Caco-2 (cell line): ENCODE measurements at regions not wholly inside any gene's neighbourhood (a gene's known extent, or its start where the extent isn't known, plus 50 kb on each side); places are given as distances from the start of the nearest gene placed in this dataset.

Experiments
- BruUV-seq: library from RNA; stranded (reverse); fragments of 400-500 nt; replicated peaks from 2 replicates; lab custom pipeline; 2021; lab: Mats Ljungman, UMichigan
- CTCF ChIA-PET: fragments of 300-600 bp; sonication (Branson Sonifier 250); formaldehyde crosslinking; loops from one replicate; lab custom pipeline; 2022; ENCODE audit warnings: antibody characterized with exemption; lab: Charles Lee
- POLR2A ChIA-PET: fragments of 300-600 bp; sonication (Branson Sonifier 250); formaldehyde crosslinking; loops from one replicate; lab custom pipeline; 2022; ENCODE audit warnings: antibody characterized with exemption; lab: Charles Lee
- DNase-seq, 2 experiments: peaks; one replicate each; pipeline versions ENCODE4 v3.0.0 to v3.0.0-alpha.2; 2020 to 2022
- H3K27me3 ChIP-seq: replicated peaks from 2 replicates; pipeline ENCODE4 v1.6.0; 2011; ENCODE audit warnings: low read length; ENCODE audit not compliant: control insufficient read depth, insufficient read depth
- H3K36me3 ChIP-seq: 2 replicates; pipeline ENCODE4 v1.5.1; 2011; ENCODE audit warnings: low read length; ENCODE audit not compliant: control insufficient read depth, insufficient read depth
- H3K4me1 ChIP-seq: fragments of 250-450 bp; sonication (Bioruptor Pico); 2 replicates; pipeline ENCODE4 v1.5.1; 2020; ENCODE audit warnings: mild to moderate bottlenecking
- H3K4me3 ChIP-seq: 2 replicates; pipeline ENCODE4 v1.5.1; 2011; ENCODE audit warnings: low read depth, mild to moderate bottlenecking, control low read depth, low read length
- H3K9me3 ChIP-seq: fragments of 250-450 bp; sonication (Bioruptor Pico); 2 replicates; pipeline ENCODE4 v1.5.1; 2020; ENCODE audit warnings: mild to moderate bottlenecking, moderate library complexity
- H3K27ac Mint-ChIP-seq: one replicate; pipeline ENCODE4 v1.8.0; 2022; ENCODE audit warnings: mixed read lengths; ENCODE audit not compliant: unreplicated experiment
- H3K27me3 Mint-ChIP-seq: one replicate; pipeline ENCODE4 v1.8.0; 2022; ENCODE audit warnings: mixed read lengths; ENCODE audit not compliant: insufficient read depth, unreplicated experiment
- H3K36me3 Mint-ChIP-seq: one replicate; pipeline ENCODE4 v1.8.0; 2022; ENCODE audit warnings: mild to moderate bottlenecking, mixed read lengths; ENCODE audit not compliant: insufficient read depth, unreplicated experiment
- H3K4me1 Mint-ChIP-seq: one replicate; pipeline ENCODE4 v1.8.0; 2022; ENCODE audit warnings: low read depth, mixed read lengths; ENCODE audit not compliant: unreplicated experiment
- H3K4me3 Mint-ChIP-seq: one replicate; pipeline ENCODE4 v1.8.0; 2022; ENCODE audit warnings: mild to moderate bottlenecking, moderate library complexity, mixed read lengths; ENCODE audit not compliant: unreplicated experiment
- H3K9me3 Mint-ChIP-seq: one replicate; pipeline ENCODE4 v1.8.0; 2022; ENCODE audit warnings: mixed read lengths; ENCODE audit not compliant: unreplicated experiment
- CTCF ChIP-seq, 2 experiments: fragments of 200-600 bp in 1 of 2; IDR thresholded peaks; 1 replicate in 1 of 2; 2 replicates in 1 of 2; pipeline versions ENCODE4 v1.5.1 to v1.8.0; 2011 to 2022; ENCODE audit warnings: antibody characterized with exemption in 1 of 2, control low read depth in 1 of 2, inconsistent platforms in 1 of 2, low read depth in 1 of 2, low read length in 1 of 2, mild to moderate bottlenecking in 1 of 2, moderate library complexity in 1 of 2; ENCODE audit not compliant: insufficient read depth in 1 of 2, severe bottlenecking in 1 of 2, unreplicated experiment in 1 of 2
- intact Hi-C: fragments of 100-400 bp; cut with micrococcal nuclease; formaldehyde crosslinking; loops from one replicate; pipeline ENCODE4 v1.10.0; 2022; ENCODE audit not compliant: unreplicated experiment

- CTCF ChIA-PET, result no interaction called here
- POLR2A ChIA-PET, result no interaction called here
- intact Hi-C loops, result no loop called here
- H3K4me1 ChIP-seq, result no peaks in the 10 kb centered on the region
- no peaks in the 10 kb centered on the region for H3K36me3 Mint-ChIP-seq
- no peaks in the 10 kb centered on the region for H3K9me3 Mint-ChIP-seq
- no peak overlapping the region for H3K4me3 ChIP-seq
- H3K27me3 ChIP-seq, result no peaks in the 10 kb centered on the region
- no peaks in the 10 kb centered on the region for H3K36me3 ChIP-seq
- H3K27me3 Mint-ChIP-seq, result peaks cover 6% of the 10 kb centered on the region
- no peak overlapping the region for H3K27ac Mint-ChIP-seq
- no peaks in the 10 kb centered on the region for H3K4me1 Mint-ChIP-seq
- no peak overlapping the region for H3K4me3 Mint-ChIP-seq
- no TSS peak for BruUV-seq
- no peaks in the 10 kb centered on the region for H3K9me3 ChIP-seq
- no peak for TF ChIP-seq CTCF (IDR thresholded peaks at IDR 0.05; ENCODE audit: insufficient read depth in 1 of 2, low read depth in 1 of 2, low read length in 1 of 2, severe bottlenecking in 1 of 2, unreplicated experiment in 1 of 2)
- DNase-seq, result no peak
Measured at GRCh38 chr5:20524991-20525529, 537.1 kb upstream of the CDH18 start.

- H3K36me3 Mint-ChIP-seq, result no peaks in the 10 kb centered on the region
- H3K36me3 ChIP-seq, result no peaks in the 10 kb centered on the region
- no peak for DNase-seq
- no peaks in the 10 kb centered on the region for H3K4me1 ChIP-seq
- CTCF ChIA-PET, result no interaction called here
- no peaks in the 10 kb centered on the region for H3K9me3 ChIP-seq
- H3K4me3 ChIP-seq, result no peak overlapping the region
- intact Hi-C loops, result no loop called here
- POLR2A ChIA-PET, result no interaction called here
- no TSS peak for BruUV-seq
- peaks cover 2% of the 10 kb centered on the region for H3K27me3 Mint-ChIP-seq
- no peak overlapping the region for H3K4me3 Mint-ChIP-seq
- H3K4me1 Mint-ChIP-seq, result no peaks in the 10 kb centered on the region
- H3K9me3 Mint-ChIP-seq, result no peaks in the 10 kb centered on the region
- no peaks in the 10 kb centered on the region for H3K27me3 ChIP-seq
- no peak overlapping the region for H3K27ac Mint-ChIP-seq
- no peak for TF ChIP-seq CTCF (IDR thresholded peaks at IDR 0.05; ENCODE audit: insufficient read depth in 1 of 2, low read depth in 1 of 2, low read length in 1 of 2, severe bottlenecking in 1 of 2, unreplicated experiment in 1 of 2)
Measured at GRCh38 chr5:20522905-20523482, 535.0 kb upstream of the CDH18 start.

GRCh38 chr5:20515606-20516005 is 527.6 kb upstream of the CDH18 start:
- Mint-ChIP-seq H3K27me3 (peaks cover 2% of the 10 kb centered on the region), H3K4me3 (no peak overlapping the region), H3K9me3 (no peaks in the 10 kb centered on the region), H3K36me3 (no peaks in the 10 kb centered on the region), H3K27ac (no peak overlapping the region), H3K4me1 (no peaks in the 10 kb centered on the region)
- Histone ChIP-seq H3K27me3 (no peaks in the 10 kb centered on the region), H3K4me3 (no peak overlapping the region), H3K4me1 (no peaks in the 10 kb centered on the region), H3K36me3 (no peaks in the 10 kb centered on the region), H3K9me3 (no peaks in the 10 kb centered on the region)
- DNase-seq, result no peak
- ChIA-PET POLR2A (no interaction called here), CTCF (no interaction called here)
- no TSS peak for BruUV-seq
- TF ChIP-seq CTCF (IDR thresholded peaks at IDR 0.05; ENCODE audit: insufficient read depth in 1 of 2, low read depth in 1 of 2, low read length in 1 of 2, severe bottlenecking in 1 of 2, unreplicated experiment in 1 of 2), result no peak
- intact Hi-C loops, result no loop called here
